DND-41 (cell line): ENCODE measurements at regions not wholly inside any gene's neighbourhood (a gene's known extent, or its start where the extent isn't known, plus 50 kb on each side); places are given as distances from the start of the nearest gene placed in this dataset.

Experiments used
- ATAC-seq: fragments of 200-7000 bp; cut with Tn5 transposase; 3 replicates; pipeline ENCODE4 v1.9.1; 2021; ENCODE audit warnings: low read depth; ENCODE audit not compliant: insufficient read depth
- DNase-seq: peaks from one replicate; pipeline ENCODE4 v3.0.0-alpha.2; 2020
- H2AFZ ChIP-seq: 2 replicates; pipeline ENCODE4 v1.6.0; 2012; ENCODE audit warnings: low read depth, low read length
- H3K27ac ChIP-seq: 2 replicates; pipeline ENCODE4 v1.5.1; 2012; ENCODE audit warnings: low read length, inconsistent platforms
- H3K27me3 ChIP-seq: fragments of 200-600 bp; sonication (generic); 2 replicates; pipeline ENCODE4 v1.6.0; 2012; ENCODE audit warnings: low read length, mild to moderate bottlenecking, inconsistent platforms; ENCODE audit not compliant: insufficient read depth, poor library complexity
- H3K36me3 ChIP-seq: 2 replicates; pipeline ENCODE4 v1.5.1; 2012; ENCODE audit warnings: low read length, inconsistent platforms; ENCODE audit not compliant: insufficient read depth
- H3K4me1 ChIP-seq: 2 replicates; pipeline ENCODE4 v1.5.1; 2012; ENCODE audit warnings: mild to moderate bottlenecking, low read length; ENCODE audit not compliant: insufficient read depth
- H3K4me2 ChIP-seq: 2 replicates; pipeline ENCODE4 v1.6.0; 2012; ENCODE audit warnings: mild to moderate bottlenecking, moderate library complexity, low read length, inconsistent platforms; ENCODE audit not compliant: insufficient read depth
- H3K4me3 ChIP-seq, 2 experiments: fragments of 200-600 bp in 1 of 2; shearing (Covaris generic) in 1 of 2; 2 replicates each; pipeline ENCODE4 v1.5.1; 2012 to 2016; ENCODE audit warnings: inconsistent platforms in 2 of 2, low read length in 2 of 2, mild to moderate bottlenecking in 2 of 2, low read depth in 1 of 2, moderate library complexity in 1 of 2
- H3K79me2 ChIP-seq: 2 replicates; pipeline ENCODE4 v1.6.0; 2012; ENCODE audit warnings: low read length, inconsistent platforms; ENCODE audit not compliant: insufficient read depth
- H3K9ac ChIP-seq: 2 replicates; pipeline ENCODE4 v1.6.0; 2012; ENCODE audit warnings: low read depth, mild to moderate bottlenecking, inconsistent platforms, low read length, moderate library complexity
- H3K9me3 ChIP-seq: 2 replicates; pipeline ENCODE4 v1.5.1; 2012; ENCODE audit warnings: low read length, moderate library complexity, mild to moderate bottlenecking, inconsistent platforms; ENCODE audit not compliant: insufficient read depth, severe bottlenecking
- H4K20me1 ChIP-seq: 2 replicates; pipeline ENCODE4 v1.6.0; 2012; ENCODE audit warnings: low read length; ENCODE audit not compliant: insufficient read depth
- EZH2 ChIP-seq: IDR thresholded peaks from 3 replicates; pipeline ENCODE4 v1.6.1; 2012; ENCODE audit warnings: borderline replicate concordance, low read depth, mild to moderate bottlenecking, moderate library complexity, low read length, inconsistent platforms; ENCODE audit not compliant: severe bottlenecking
- TF ChIP-seq, protein P1 (sequence below): IDR thresholded peaks from 2 replicates; pipeline ENCODE4 v1.5.1; 2012; ENCODE audit warnings: borderline replicate concordance, low read length, moderate library complexity, mild to moderate bottlenecking; ENCODE audit not compliant: poor library complexity, severe bottlenecking; ENCODE audit errors: extremely low read depth

DNA sequence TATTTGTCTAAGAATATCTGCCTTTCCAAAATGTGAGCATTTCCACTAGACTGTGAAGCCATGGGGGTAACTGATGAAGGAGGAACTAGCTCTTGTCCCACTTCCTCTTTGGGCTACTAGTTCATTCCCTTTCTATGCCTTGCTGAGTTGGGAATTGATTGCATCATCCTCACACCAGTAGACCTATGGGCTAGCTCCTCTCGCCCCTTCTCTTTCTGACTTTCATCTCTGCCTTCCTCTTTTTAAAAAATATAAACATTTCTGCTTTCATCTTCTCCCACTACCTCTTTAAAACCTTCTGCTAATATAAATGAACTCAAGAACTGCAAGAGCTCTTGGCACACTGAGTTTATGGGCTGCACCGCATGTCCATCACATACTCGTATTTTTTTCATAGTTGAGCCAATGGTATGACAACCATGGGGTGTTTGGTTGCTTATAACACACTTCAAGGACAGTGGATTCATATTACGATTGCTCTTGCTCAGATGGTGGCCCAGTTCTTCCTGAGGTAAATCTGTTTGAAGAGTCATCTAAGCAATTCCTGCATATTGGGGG, 182.0 kb downstream of the REEP3 start:
- H2AFZ ChIP-seq = no peak overlapping the region
- no peak overlapping the region for H3K4me3 ChIP-seq
- H3K79me2 ChIP-seq = no peaks in the 10 kb centered on the region
- H3K27me3 ChIP-seq = no peaks in the 10 kb centered on the region
- no peak overlapping the region for H3K27ac ChIP-seq
- H3K4me2 ChIP-seq = no peak overlapping the region
- ATAC-seq (no peak), DNase-seq (no peak)
- H3K36me3 ChIP-seq = no peaks in the 10 kb centered on the region
- no peaks in the 10 kb centered on the region for H3K9me3 ChIP-seq
- no peaks in the 10 kb centered on the region for H4K20me1 ChIP-seq
- H3K9ac ChIP-seq = no peak overlapping the region
- no peak for TF ChIP-seq EZH2
- TF ChIP-seq, protein P1, sequence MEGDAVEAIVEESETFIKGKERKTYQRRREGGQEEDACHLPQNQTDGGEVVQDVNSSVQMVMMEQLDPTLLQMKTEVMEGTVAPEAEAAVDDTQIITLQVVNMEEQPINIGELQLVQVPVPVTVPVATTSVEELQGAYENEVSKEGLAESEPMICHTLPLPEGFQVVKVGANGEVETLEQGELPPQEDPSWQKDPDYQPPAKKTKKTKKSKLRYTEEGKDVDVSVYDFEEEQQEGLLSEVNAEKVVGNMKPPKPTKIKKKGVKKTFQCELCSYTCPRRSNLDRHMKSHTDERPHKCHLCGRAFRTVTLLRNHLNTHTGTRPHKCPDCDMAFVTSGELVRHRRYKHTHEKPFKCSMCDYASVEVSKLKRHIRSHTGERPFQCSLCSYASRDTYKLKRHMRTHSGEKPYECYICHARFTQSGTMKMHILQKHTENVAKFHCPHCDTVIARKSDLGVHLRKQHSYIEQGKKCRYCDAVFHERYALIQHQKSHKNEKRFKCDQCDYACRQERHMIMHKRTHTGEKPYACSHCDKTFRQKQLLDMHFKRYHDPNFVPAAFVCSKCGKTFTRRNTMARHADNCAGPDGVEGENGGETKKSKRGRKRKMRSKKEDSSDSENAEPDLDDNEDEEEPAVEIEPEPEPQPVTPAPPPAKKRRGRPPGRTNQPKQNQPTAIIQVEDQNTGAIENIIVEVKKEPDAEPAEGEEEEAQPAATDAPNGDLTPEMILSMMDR = no peak
- H3K4me1 ChIP-seq = no peaks in the 10 kb centered on the region

GRCh38 chr10:63703740-63704345, 182.6 kb downstream of the REEP3 start:
- ATAC-seq (no peak), DNase-seq (no peak)
- no peak overlapping the region for H3K4me2 ChIP-seq
- H3K36me3 ChIP-seq = no peaks in the 10 kb centered on the region
- H4K20me1 ChIP-seq = no peaks in the 10 kb centered on the region
- H3K9ac ChIP-seq = no peak overlapping the region
- no peaks in the 10 kb centered on the region for H3K27me3 ChIP-seq
- TF ChIP-seq EZH2 = no peak
- no peaks in the 10 kb centered on the region for H3K9me3 ChIP-seq
- no peak overlapping the region for H3K27ac ChIP-seq
- no peak overlapping the region; the same call in 1 of the 2 replicates for H2AFZ ChIP-seq
- H3K4me3 ChIP-seq = no peak overlapping the region
- H3K79me2 ChIP-seq = no peaks in the 10 kb centered on the region
- no peaks in the 10 kb centered on the region for H3K4me1 ChIP-seq

GRCh38 chr10:63707254-63707910, 186.2 kb downstream of the REEP3 start:
- no peaks in the 10 kb centered on the region for H3K9me3 ChIP-seq
- no peaks in the 10 kb centered on the region for H3K27me3 ChIP-seq
- no peak overlapping the region for H3K9ac ChIP-seq
- no peak overlapping the region for H2AFZ ChIP-seq
- ATAC-seq = no peak
- no peaks in the 10 kb centered on the region for H4K20me1 ChIP-seq
- no peaks in the 10 kb centered on the region for H3K4me1 ChIP-seq
- no peaks in the 10 kb centered on the region for H3K79me2 ChIP-seq
- no peak for TF ChIP-seq EZH2
- TF ChIP-seq, protein P1 = no peak
- H3K4me3 ChIP-seq = no peak overlapping the region
- no peak overlapping the region for H3K27ac ChIP-seq
- DNase-seq = no peak
- H3K4me2 ChIP-seq = no peak overlapping the region
- H3K36me3 ChIP-seq = no peaks in the 10 kb centered on the region

DNA sequence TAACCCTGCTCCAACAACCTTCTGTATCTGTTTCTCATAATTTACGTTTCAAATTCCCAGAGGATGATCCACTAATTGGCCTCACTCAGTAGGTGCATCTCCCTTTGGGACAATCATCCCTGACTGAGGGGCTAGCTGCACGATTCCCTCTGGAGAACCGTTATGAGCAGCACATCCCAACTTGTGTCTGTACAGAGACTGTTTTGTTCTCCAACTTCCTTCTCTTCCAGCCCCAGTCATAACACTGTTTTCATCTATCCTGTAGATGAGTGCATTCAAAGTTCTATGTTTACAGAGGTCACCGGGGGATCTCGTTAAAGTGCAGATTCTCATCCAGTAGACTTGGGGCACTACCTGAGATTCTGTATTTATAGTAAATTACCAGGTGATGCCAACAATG, 187.2 kb downstream of the REEP3 start:
- Histone ChIP-seq H3K9ac (no peak overlapping the region), H3K4me1 (no peaks in the 10 kb centered on the region), H3K36me3 (no peaks in the 10 kb centered on the region), H3K27me3 (no peaks in the 10 kb centered on the region), H2AFZ (no peak overlapping the region), H3K4me2 (no peak overlapping the region), H3K27ac (no peak overlapping the region), H3K4me3 (no peak overlapping the region), H3K79me2 (no peaks in the 10 kb centered on the region), H4K20me1 (no peaks in the 10 kb centered on the region), H3K9me3 (no peaks in the 10 kb centered on the region)
- DNase-seq (no peak), ATAC-seq (no peak)
- TF ChIP-seq, protein P1 = no peak
- TF ChIP-seq EZH2 = no peak
